Caco-2 (cell line): ENCODE measurements at regions not wholly inside any gene's neighbourhood (a gene's known extent, or its start where the extent isn't known, plus 50 kb on each side); places are given as distances from the start of the nearest gene placed in this dataset.

ENCODE experiments used
- BruUV-seq: library from RNA; stranded (reverse); fragments of 400-500 nt; replicated peaks from 2 replicates; lab custom pipeline; 2021; lab: Mats Ljungman, UMichigan
- CTCF ChIA-PET: fragments of 300-600 bp; sonication (Branson Sonifier 250); formaldehyde crosslinking; loops from one replicate; lab custom pipeline; 2022; ENCODE audit warnings: antibody characterized with exemption; lab: Charles Lee
- POLR2A ChIA-PET: fragments of 300-600 bp; sonication (Branson Sonifier 250); formaldehyde crosslinking; loops from one replicate; lab custom pipeline; 2022; ENCODE audit warnings: antibody characterized with exemption; lab: Charles Lee
- DNase-seq, 2 experiments: peaks; one replicate each; pipeline versions ENCODE4 v3.0.0 to v3.0.0-alpha.2; 2020 to 2022
- H3K27me3 ChIP-seq: replicated peaks from 2 replicates; pipeline ENCODE4 v1.6.0; 2011; ENCODE audit warnings: low read length; ENCODE audit not compliant: control insufficient read depth, insufficient read depth
- H3K36me3 ChIP-seq: 2 replicates; pipeline ENCODE4 v1.5.1; 2011; ENCODE audit warnings: low read length; ENCODE audit not compliant: control insufficient read depth, insufficient read depth
- H3K4me1 ChIP-seq: fragments of 250-450 bp; sonication (Bioruptor Pico); 2 replicates; pipeline ENCODE4 v1.5.1; 2020; ENCODE audit warnings: mild to moderate bottlenecking
- H3K4me3 ChIP-seq: 2 replicates; pipeline ENCODE4 v1.5.1; 2011; ENCODE audit warnings: low read depth, mild to moderate bottlenecking, control low read depth, low read length
- H3K9me3 ChIP-seq: fragments of 250-450 bp; sonication (Bioruptor Pico); 2 replicates; pipeline ENCODE4 v1.5.1; 2020; ENCODE audit warnings: mild to moderate bottlenecking, moderate library complexity
- H3K27ac Mint-ChIP-seq: one replicate; pipeline ENCODE4 v1.8.0; 2022; ENCODE audit warnings: mixed read lengths; ENCODE audit not compliant: unreplicated experiment
- H3K27me3 Mint-ChIP-seq: one replicate; pipeline ENCODE4 v1.8.0; 2022; ENCODE audit warnings: mixed read lengths; ENCODE audit not compliant: insufficient read depth, unreplicated experiment
- H3K36me3 Mint-ChIP-seq: one replicate; pipeline ENCODE4 v1.8.0; 2022; ENCODE audit warnings: mild to moderate bottlenecking, mixed read lengths; ENCODE audit not compliant: insufficient read depth, unreplicated experiment
- H3K4me1 Mint-ChIP-seq: one replicate; pipeline ENCODE4 v1.8.0; 2022; ENCODE audit warnings: low read depth, mixed read lengths; ENCODE audit not compliant: unreplicated experiment
- H3K4me3 Mint-ChIP-seq: one replicate; pipeline ENCODE4 v1.8.0; 2022; ENCODE audit warnings: mild to moderate bottlenecking, moderate library complexity, mixed read lengths; ENCODE audit not compliant: unreplicated experiment
- H3K9me3 Mint-ChIP-seq: one replicate; pipeline ENCODE4 v1.8.0; 2022; ENCODE audit warnings: mixed read lengths; ENCODE audit not compliant: unreplicated experiment
- CTCF ChIP-seq, 2 experiments: fragments of 200-600 bp in 1 of 2; IDR thresholded peaks; 1 replicate in 1 of 2; 2 replicates in 1 of 2; pipeline versions ENCODE4 v1.5.1 to v1.8.0; 2011 to 2022; ENCODE audit warnings: antibody characterized with exemption in 1 of 2, control low read depth in 1 of 2, inconsistent platforms in 1 of 2, low read depth in 1 of 2, low read length in 1 of 2, mild to moderate bottlenecking in 1 of 2, moderate library complexity in 1 of 2; ENCODE audit not compliant: insufficient read depth in 1 of 2, severe bottlenecking in 1 of 2, unreplicated experiment in 1 of 2
- intact Hi-C: fragments of 100-400 bp; cut with micrococcal nuclease; formaldehyde crosslinking; loops from one replicate; pipeline ENCODE4 v1.10.0; 2022; ENCODE audit not compliant: unreplicated experiment

DNA sequence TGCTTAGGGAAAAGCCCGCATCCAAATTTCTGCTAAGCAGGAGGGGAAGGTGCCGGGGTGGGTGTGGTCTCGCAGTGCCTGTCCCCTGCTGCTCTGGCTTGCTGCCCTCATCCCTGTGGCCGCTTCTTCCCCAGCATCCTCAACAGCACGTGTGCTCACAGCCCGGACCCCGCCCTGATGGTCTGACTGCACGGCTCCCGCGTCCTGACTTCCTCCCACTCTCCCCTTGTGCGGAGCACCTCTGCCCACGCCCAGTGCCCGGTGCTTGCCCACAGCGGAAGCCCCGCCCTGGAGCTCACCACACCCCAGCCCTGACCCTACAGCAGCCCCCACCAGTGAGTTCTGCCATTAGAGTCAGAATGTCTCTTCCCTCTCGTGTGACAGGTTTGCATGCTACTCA is 277.9 kb downstream of the NDUFA10 start:
- Histone ChIP-seq H3K36me3 (no peaks in the 10 kb centered on the region), H3K4me1 (no peaks in the 10 kb centered on the region), H3K9me3 (no peaks in the 10 kb centered on the region), H3K27me3 (no peaks in the 10 kb centered on the region), H3K4me3 (no peak overlapping the region)
- ChIA-PET POLR2A (no interaction called here), CTCF (no interaction called here)
- intact Hi-C loops = no loop called here
- no peaks in the 10 kb centered on the region for H3K4me1 Mint-ChIP-seq
- no peaks in the 10 kb centered on the region for H3K27me3 Mint-ChIP-seq
- DNase-seq = no peak
- no peaks in the 10 kb centered on the region for H3K9me3 Mint-ChIP-seq
- no TSS peak for BruUV-seq
- H3K36me3 Mint-ChIP-seq = no peaks in the 10 kb centered on the region
- no peak for TF ChIP-seq CTCF (IDR thresholded peaks at IDR 0.05; ENCODE audit: insufficient read depth in 1 of 2, low read depth in 1 of 2, low read length in 1 of 2, severe bottlenecking in 1 of 2, unreplicated experiment in 1 of 2)
- no peak overlapping the region for H3K4me3 Mint-ChIP-seq
- H3K27ac Mint-ChIP-seq = no peak overlapping the region

DNA sequence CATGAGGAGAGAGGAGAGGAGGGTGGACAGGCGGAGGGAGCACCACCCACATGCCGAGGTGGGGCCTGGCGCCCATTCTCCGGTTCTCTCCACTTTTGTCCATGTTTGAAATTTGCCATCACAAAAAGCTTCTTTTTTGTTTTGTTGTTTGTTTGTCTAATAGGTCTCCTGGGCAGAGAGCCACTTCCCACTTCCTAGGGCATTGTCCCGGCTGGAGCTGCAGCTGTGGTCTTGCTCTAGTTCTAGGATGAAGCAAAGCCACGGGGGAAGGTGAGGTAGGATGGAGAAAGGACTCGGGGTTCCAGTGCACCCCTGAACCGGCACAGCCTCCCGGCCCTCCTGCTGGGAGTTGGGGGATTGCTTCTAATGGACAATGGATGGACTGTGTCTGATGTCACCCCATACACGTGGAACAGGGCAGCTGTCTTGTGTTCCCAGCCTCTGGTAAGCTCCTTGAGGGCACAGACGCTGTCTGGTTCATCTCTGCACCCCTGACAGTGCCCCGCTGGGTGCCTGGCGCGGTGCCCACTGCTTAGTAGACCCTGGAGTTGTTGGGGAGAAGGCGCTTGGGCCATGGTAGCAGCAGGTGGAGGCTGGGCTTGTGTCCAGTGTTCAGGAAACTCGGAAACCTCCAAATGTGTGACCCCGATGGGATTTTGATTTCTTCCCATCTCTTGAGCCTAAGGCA is 278.4 kb downstream of the NDUFA10 start:
- ChIA-PET POLR2A (no interaction called here), CTCF (no interaction called here)
- Histone ChIP-seq H3K36me3 (no peaks in the 10 kb centered on the region), H3K9me3 (no peaks in the 10 kb centered on the region), H3K4me3 (no peak overlapping the region), H3K27me3 (no peaks in the 10 kb centered on the region), H3K4me1 (no peaks in the 10 kb centered on the region)
- Mint-ChIP-seq H3K4me1 (no peaks in the 10 kb centered on the region), H3K27ac (no peak overlapping the region), H3K27me3 (no peaks in the 10 kb centered on the region), H3K4me3 (no peak overlapping the region), H3K9me3 (no peaks in the 10 kb centered on the region), H3K36me3 (no peaks in the 10 kb centered on the region)
- intact Hi-C loops = no loop called here
- no peak for DNase-seq
- no TSS peak for BruUV-seq
- no peak for TF ChIP-seq CTCF (IDR thresholded peaks at IDR 0.05; ENCODE audit: insufficient read depth in 1 of 2, low read depth in 1 of 2, low read length in 1 of 2, severe bottlenecking in 1 of 2, unreplicated experiment in 1 of 2)

DNA sequence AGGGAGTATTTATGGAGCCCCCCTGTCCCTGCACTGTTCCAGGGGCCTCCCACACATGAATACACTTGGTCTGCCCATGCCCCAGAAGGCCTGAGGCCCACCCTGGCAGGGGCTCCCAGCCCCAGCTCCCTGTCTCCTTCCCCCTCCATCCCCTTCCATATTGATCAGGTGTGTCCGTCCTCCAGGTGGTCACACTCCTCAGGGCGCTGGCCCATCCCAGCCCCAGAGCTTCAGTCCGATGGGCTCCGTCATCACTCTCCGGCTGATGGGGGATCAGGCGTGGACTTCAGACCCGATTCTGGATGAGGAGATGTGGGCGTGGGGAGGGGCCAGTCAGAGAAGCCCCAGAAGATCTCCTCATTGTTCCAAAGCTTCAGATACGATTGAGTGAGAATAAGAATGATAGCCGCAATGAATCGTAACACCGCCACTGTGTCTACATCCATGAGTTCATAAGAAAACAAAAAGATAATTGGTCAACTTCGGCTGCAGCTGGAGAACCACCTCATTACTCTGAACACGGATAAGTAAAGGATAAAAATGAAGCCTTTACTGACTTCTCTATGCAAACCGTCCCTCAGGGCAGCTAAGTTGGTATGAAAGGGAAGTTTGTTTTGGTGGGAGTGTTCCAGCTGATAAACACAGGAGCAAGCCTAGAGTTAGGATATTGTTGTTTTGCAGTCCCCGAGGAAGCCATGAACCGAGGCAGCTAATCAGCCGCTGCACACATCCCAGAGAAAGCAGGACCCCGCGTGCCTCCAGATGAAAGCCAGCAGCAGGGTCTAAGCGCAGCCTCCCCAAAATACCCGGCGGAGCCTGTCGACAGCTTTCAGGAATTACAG is 279.5 kb downstream of the NDUFA10 start:
- no peak for DNase-seq
- ChIA-PET POLR2A (no interaction called here), CTCF (no interaction called here)
- no peaks in the 10 kb centered on the region for H3K9me3 Mint-ChIP-seq
- H3K27ac Mint-ChIP-seq = no peak overlapping the region
- no TSS peak for BruUV-seq
- H3K4me3 ChIP-seq = no peak overlapping the region
- TF ChIP-seq CTCF (IDR thresholded peaks at IDR 0.05; ENCODE audit: insufficient read depth in 1 of 2, low read depth in 1 of 2, low read length in 1 of 2, severe bottlenecking in 1 of 2, unreplicated experiment in 1 of 2) = no peak
- no peaks in the 10 kb centered on the region for H3K9me3 ChIP-seq
- H3K4me1 ChIP-seq = no peaks in the 10 kb centered on the region
- intact Hi-C loops = no loop called here
- H3K4me3 Mint-ChIP-seq = no peak overlapping the region
- H3K4me1 Mint-ChIP-seq = no peaks in the 10 kb centered on the region
- H3K36me3 Mint-ChIP-seq = no peaks in the 10 kb centered on the region
- no peaks in the 10 kb centered on the region for H3K27me3 ChIP-seq
- no peaks in the 10 kb centered on the region for H3K27me3 Mint-ChIP-seq
- no peaks in the 10 kb centered on the region for H3K36me3 ChIP-seq
